GM12872 (cell line): ENCODE measurements at regions not wholly inside any gene's neighbourhood (a gene's known extent, or its start where the extent isn't known, plus 50 kb on each side); places are given as distances from the start of the nearest gene placed in this dataset.

Experiments
- TF ChIP-seq, protein P1 (sequence below): IDR thresholded peaks from 3 replicates; pipeline ENCODE4 v1.5.1; 2011; ENCODE audit warnings: low read depth, mild to moderate bottlenecking, low read length, moderate library complexity; ENCODE audit not compliant: insufficient read depth

DNA sequence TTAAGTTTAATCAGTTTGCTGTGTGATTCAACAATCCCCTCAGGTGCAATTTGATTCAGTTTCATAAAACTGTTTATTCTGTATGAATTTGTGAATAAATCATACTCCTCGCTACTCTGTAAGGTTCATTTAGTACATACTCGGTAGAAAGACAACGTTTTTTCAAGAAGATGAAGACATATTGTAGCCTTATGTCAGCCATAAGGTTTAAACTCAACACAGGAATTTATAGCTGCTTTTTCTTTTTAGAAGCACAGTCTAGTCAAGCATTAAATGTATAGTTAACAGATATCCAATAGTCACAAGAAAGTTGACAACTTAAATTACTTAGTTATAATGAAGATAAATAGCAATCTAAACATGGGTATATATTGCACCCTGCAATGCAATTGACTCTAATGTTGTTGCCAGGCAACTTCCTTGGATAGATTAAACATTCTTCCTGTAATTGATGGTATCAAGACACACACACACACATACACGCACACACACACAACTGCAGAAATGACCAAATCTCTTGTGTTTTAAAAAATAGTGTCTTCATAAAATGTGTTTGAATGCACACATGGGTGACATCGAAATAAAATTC lies 151.5 kb upstream of the MGAT4C start:
- TF ChIP-seq, protein P1, sequence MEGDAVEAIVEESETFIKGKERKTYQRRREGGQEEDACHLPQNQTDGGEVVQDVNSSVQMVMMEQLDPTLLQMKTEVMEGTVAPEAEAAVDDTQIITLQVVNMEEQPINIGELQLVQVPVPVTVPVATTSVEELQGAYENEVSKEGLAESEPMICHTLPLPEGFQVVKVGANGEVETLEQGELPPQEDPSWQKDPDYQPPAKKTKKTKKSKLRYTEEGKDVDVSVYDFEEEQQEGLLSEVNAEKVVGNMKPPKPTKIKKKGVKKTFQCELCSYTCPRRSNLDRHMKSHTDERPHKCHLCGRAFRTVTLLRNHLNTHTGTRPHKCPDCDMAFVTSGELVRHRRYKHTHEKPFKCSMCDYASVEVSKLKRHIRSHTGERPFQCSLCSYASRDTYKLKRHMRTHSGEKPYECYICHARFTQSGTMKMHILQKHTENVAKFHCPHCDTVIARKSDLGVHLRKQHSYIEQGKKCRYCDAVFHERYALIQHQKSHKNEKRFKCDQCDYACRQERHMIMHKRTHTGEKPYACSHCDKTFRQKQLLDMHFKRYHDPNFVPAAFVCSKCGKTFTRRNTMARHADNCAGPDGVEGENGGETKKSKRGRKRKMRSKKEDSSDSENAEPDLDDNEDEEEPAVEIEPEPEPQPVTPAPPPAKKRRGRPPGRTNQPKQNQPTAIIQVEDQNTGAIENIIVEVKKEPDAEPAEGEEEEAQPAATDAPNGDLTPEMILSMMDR = no peak

DNA sequence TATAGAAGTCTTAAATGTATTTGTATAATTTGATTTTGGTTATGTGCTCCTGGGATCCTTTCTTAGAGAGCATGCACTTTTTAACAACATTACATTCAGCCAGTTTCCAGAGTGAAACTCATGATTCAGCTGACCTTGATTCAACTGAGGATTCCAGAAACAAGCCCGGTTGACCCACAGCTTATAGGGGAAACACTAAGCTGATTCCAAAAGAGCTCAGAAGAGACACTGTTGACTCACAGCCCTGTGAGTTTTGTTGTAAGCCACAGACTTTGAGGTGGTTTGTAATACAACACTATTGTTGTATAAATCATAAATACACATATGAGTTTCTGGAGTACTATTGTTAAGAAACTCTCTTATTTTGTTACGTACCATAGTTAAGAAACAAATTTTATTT lies 133.8 kb upstream of the MGAT4C start:
- TF ChIP-seq, protein P1 = no peak

DNA sequence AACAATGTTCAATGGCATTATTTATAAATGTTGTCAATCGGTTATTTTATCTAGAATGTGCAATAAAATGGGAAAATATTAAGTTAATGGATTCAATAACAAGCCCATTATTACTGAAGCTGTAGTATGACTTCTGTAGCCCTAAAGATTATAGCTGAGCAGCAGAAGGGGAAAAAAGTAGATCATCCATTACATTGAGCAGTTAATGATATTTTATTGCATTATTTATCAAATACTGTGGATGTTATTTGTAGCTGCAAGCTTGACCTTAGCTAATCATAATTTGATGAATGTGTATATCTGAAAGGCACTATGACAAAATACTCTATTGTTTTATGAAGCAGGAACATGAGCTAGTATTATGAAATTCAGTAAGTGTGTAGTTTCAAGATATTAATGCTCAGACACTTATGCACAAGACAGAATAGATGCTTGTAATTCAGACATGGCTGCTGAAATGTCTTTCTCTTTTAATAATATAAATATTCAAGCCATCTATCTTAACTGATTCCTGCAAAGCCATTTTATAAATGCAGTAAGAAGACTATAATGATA lies 131.5 kb upstream of the MGAT4C start:
- TF ChIP-seq, protein P1 = no peak

DNA sequence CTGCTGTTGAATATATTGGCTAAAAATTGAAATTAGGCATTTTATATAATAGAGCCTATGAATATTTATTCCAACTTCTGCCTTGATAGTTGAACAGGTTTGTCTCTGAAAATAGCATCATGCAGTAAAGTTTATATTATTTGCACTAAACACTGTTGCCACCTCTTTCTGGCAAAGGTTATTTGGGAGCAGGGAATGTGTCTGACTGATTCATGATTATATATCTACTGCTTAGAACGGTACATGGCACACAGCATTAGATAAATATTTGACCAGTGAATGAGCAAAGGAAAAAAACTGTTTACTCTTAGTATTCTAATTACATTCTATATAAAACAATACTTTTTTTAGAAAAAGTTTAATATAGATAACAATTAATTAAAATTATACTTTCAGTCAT lies 123.1 kb upstream of the MGAT4C start:
- TF ChIP-seq, protein P1 = no peak

DNA sequence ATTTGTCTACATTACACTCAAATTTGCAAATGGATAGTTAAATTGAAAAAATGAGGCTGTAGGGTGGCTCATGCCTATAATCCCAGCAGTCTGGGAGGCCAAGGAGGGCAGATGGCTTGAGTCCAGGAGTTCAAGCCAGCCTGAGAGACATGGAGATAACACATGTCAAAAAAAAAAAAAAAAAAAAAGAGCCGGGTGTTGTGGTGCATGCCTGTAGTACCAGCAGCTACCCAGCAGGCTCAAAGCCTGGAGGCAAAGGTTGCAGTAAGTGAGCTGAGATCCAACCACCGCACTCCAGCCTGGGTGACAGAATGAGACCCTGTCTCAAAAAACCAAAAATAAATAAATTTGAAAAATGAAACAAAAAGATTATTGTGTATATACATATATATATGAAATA lies 119.9 kb upstream of the MGAT4C start:
- TF ChIP-seq, protein P1 = no peak

DNA sequence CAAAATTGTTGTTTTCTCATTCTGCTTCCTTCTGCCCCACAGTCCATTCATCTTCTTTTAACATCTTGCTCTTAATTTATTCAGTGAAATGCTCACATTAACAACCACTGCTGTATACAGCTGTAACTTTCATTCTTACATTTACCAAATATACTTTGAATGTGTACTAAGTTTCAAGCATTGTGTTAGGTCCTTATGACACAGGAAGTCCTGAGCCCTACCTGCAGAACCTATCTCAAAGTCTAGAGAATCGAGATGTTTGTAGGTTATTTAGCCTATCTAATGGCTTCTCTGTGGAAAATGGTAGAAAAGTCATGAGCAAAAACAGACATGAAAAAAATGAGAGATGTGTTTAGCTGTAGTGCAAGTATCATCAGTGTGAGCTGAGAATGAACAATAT lies 117.6 kb upstream of the MGAT4C start:
- TF ChIP-seq, protein P1 = no peak

DNA sequence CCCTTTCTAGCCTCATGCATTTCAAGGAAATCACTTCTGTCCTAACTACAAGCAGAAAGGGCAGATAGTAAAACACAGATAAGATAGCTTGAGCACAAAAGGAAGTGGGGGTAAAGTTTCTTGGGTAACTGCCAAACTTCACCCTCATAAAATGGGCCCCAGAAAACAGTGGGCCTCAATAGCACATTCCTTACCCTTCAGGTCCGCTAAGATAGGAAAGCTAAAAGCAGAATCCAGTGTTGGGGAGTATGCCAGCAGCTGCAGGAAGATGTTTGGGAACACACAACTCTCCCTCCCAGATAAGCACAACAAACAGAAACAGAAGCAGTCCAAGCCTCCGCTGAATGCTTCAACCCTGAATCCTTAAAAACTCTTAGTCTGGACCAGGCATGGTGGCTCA lies 110.9 kb upstream of the MGAT4C start:
- TF ChIP-seq, protein P1 = no peak
